HepG2 (cell line): ENCODE measurements at regions not wholly inside any gene's neighbourhood (a gene's known extent, or its start where the extent isn't known, plus 50 kb on each side); places are given as distances from the start of the nearest gene placed in this dataset.

Experiments used
- ATAC-seq: fragments of 200-7000 bp; cut with Tn5 transposase; 3 replicates; pipeline ENCODE4 v1.9.1; 2020; ENCODE audit warnings: mild to moderate bottlenecking, moderate library complexity
- BruUV-seq: library from RNA; stranded (reverse); fragments of 400-500 nt; replicated peaks from 2 replicates; lab custom pipeline; 2021; lab: Mats Ljungman, UMichigan
- CTCF ChIA-PET: fragments of 300-600 bp; formaldehyde crosslinking; extraction: SDS; loops from one replicate; lab custom pipeline; 2021; ENCODE audit warnings: low total read pairs, inconsistent platforms, low intra/inter-chr PET ratio; lab: Yijun Ruan, JAX
- POLR2A ChIA-PET: fragments of 350-600 bp; sonication (Branson Sonifier 250); formaldehyde crosslinking; loops from one replicate; lab custom pipeline; 2020; ENCODE audit warnings: antibody characterized with exemption, inconsistent platforms; lab: Yijun Ruan, JAX
- DNase-seq: peaks from one replicate; pipeline ENCODE4 v3.0.0-alpha.2; 2015; ENCODE audit warnings: low spot score
- FAIRE-seq: peaks from 3 replicates; lab custom pipeline; 2011; peaks lifted over from hg19 to GRCh38; lab: Jason Lieb, UNC
- H2AFZ ChIP-seq: one replicate; pipeline ENCODE4 v1.6.1; 2011; ENCODE audit warnings: low read length, inconsistent platforms
- H3K27ac ChIP-seq: fragments of 300-600 bp; 3 replicates; pipeline ENCODE4 v1.8.0; 2011; ENCODE audit warnings: mixed run types, mild to moderate bottlenecking, mixed read lengths, low read length, inconsistent platforms; ENCODE audit not compliant: insufficient read depth; ENCODE audit errors: extremely low read length
- H3K27me3 ChIP-seq, 2 experiments: fragments of 200-600 bp in 1 of 2; 2 replicates in 1 of 2; 3 replicates in 1 of 2; pipeline versions ENCODE4 v1.6.0 to v1.8.0; 2011; ENCODE audit warnings: low read length in 2 of 2, mild to moderate bottlenecking in 2 of 2, moderate library complexity in 2 of 2, inconsistent platforms in 1 of 2; ENCODE audit not compliant: insufficient read depth in 2 of 2, control insufficient read depth in 1 of 2
- H3K36me3 ChIP-seq, 2 experiments: fragments of 200-600 bp in 1 of 2; replicated peaks in 1 of 2; 2 replicates in 1 of 2; 3 replicates in 1 of 2; pipeline versions ENCODE4 v1.5.1 to v1.8.0; 2011; ENCODE audit warnings: low read length in 2 of 2, inconsistent platforms in 1 of 2; ENCODE audit not compliant: insufficient read depth in 2 of 2, control insufficient read depth in 1 of 2
- H3K4me1 ChIP-seq: 2 replicates; pipeline ENCODE4 v1.5.1; 2012; ENCODE audit warnings: low read length, inconsistent platforms; ENCODE audit not compliant: insufficient read depth
- H3K4me2 ChIP-seq: 2 replicates; pipeline ENCODE4 v1.6.0; 2011; ENCODE audit warnings: low read depth, low read length, inconsistent platforms
- H3K4me3 ChIP-seq, 3 experiments: fragments of 200-600 bp in 1 of 3; sonication (generic), shearing (Covaris generic) in 1 of 3; replicated peaks in 1 of 3; 2 replicates each; pipeline ENCODE4 v1.5.1; 2011 to 2016; ENCODE audit warnings: low read length in 3 of 3, inconsistent platforms in 2 of 3, low read depth in 2 of 3, mild to moderate bottlenecking in 2 of 3, control low read depth in 1 of 3, mixed read lengths in 1 of 3; ENCODE audit not compliant: insufficient read depth in 1 of 3
- H3K79me2 ChIP-seq: one replicate; pipeline ENCODE4 v1.6.1; 2011; ENCODE audit warnings: low read length, inconsistent platforms; ENCODE audit not compliant: insufficient read depth
- H3K9ac ChIP-seq: 2 replicates; pipeline ENCODE4 v1.6.0; 2011; ENCODE audit warnings: mild to moderate bottlenecking, low read depth, low read length, inconsistent platforms; ENCODE audit not compliant: insufficient read depth
- H3K9me3 ChIP-seq: 2 replicates; pipeline ENCODE4 v1.5.1; 2012; ENCODE audit warnings: mild to moderate bottlenecking, low read length
- H4K20me1 ChIP-seq: 2 replicates; pipeline ENCODE4 v1.6.0; 2011; ENCODE audit warnings: inconsistent platforms, mild to moderate bottlenecking, low read length, moderate library complexity; ENCODE audit not compliant: insufficient read depth
- FOXO4 ChIP-seq: sonication (generic); formaldehyde crosslinking; conservative IDR thresholded peaks from 2 replicates; pipeline ENCODE4 v1.8.1; 2023; ENCODE audit warnings: missing genetic modification reagents
- GATA4 ChIP-seq: sonication (generic); IDR thresholded peaks from 2 replicates; pipeline ENCODE4 v1.6.1; 2016; ENCODE audit warnings: antibody characterized with exemption, low read depth, borderline replicate concordance
- HNRNPH1 ChIP-seq: fragments of 200-400 bp; formaldehyde crosslinking; optimal IDR thresholded peaks from 2 replicates; pipeline ENCODE3; 2017; ENCODE audit warnings: mild to moderate bottlenecking, low read depth, low read length
- MZF1 ChIP-seq: sonication (generic); formaldehyde crosslinking; IDR thresholded peaks from 2 replicates; pipeline ENCODE4 v1.8.1; 2023; ENCODE audit warnings: mild to moderate bottlenecking, missing genetic modification reagents, borderline replicate concordance
- REL ChIP-seq: sonication (generic); formaldehyde crosslinking; conservative IDR thresholded peaks from 2 replicates; pipeline ENCODE4 v1.8.0; 2022; ENCODE audit warnings: mild to moderate bottlenecking, missing genetic modification reagents, moderate library complexity
- RFX3 ChIP-seq: IDR thresholded peaks from 2 replicates; pipeline ENCODE4 v1.6.1; 2016; ENCODE audit warnings: missing biosample characterization, missing genetic modification reagents
- TEAD3 ChIP-seq: optimal IDR thresholded peaks from 2 replicates; pipeline ENCODE3; 2016; ENCODE audit warnings: borderline replicate concordance
- THAP8 ChIP-seq: sonication (generic); formaldehyde crosslinking; IDR thresholded peaks from 2 replicates; pipeline ENCODE4 v1.5.1; 2020; ENCODE audit warnings: missing genetic modification reagents, mild to moderate bottlenecking, borderline replicate concordance
- ZNF275 ChIP-seq: sonication (generic); formaldehyde crosslinking; IDR thresholded peaks from 2 replicates; pipeline ENCODE4 v1.8.0; 2022; ENCODE audit warnings: missing genetic modification reagents, mild to moderate bottlenecking, inconsistent platforms, borderline replicate concordance
- WGBS: methylation state at CpG from one replicate; pipeline ENCODE4 v1.1.6; 2017; ENCODE audit warnings: low lambda C conversion rate; 5-methylcytosine and 5-hydroxymethylcytosine counted together
- in situ Hi-C: cut with HindIII; loops from 2 replicates; pipeline ENCODE4 v1.10.0; 2017; ENCODE audit warnings: low pct_unique_long_range_greater_than_20kb; ENCODE audit not compliant: extremely low pct_ligation_motif_present
- intact Hi-C: fragments of 100-400 bp; cut with micrococcal nuclease; formaldehyde crosslinking; loops from one replicate; pipeline ENCODE4 v1.10.0; 2022; ENCODE audit not compliant: unreplicated experiment

GRCh38 chr2:59004621-59005020, 763.5 kb upstream of the FANCL start (continued):
- no peak for TF ChIP-seq MZF1 (CRISPR knock-in tag)
- no peak for TF ChIP-seq ZNF275 (CRISPR knock-in tag)

GRCh38 chr2:59000796-59001195, 759.7 kb upstream of the FANCL start:
- in situ Hi-C loops = loop anchor here (25.0 kb wide), 1 partner anchor 1587 kb away; no protein-coding TSS in a partner anchor
- CTCF ChIA-PET = no interaction called here

More at GRCh38 chr2:59000796-59001195, 759.7 kb upstream of the FANCL start:
- FAIRE-seq (no peak), ATAC-seq (no peak), DNase-seq (no peak)
- intact Hi-C loops = no loop called here
- H3K4me1 ChIP-seq = no peaks in the 10 kb centered on the region
- H3K36me3 ChIP-seq = no peaks in the 10 kb centered on the region
- TF ChIP-seq TEAD3 (CRISPR knock-in tag) (no peak), REL (CRISPR knock-in tag) (no peak), GATA4 (no peak), HNRNPH1 (no peak), THAP8 (CRISPR knock-in tag) (no peak), FOXO4 (CRISPR knock-in tag) (no peak), RFX3 (CRISPR knock-in tag) (no peak)
- WGBS = 0% methylated on average over 2 of the region's 2 CpGs
- no peak overlapping the region for H3K27ac ChIP-seq
- H4K20me1 ChIP-seq = no peaks in the 10 kb centered on the region
- H3K79me2 ChIP-seq = no peaks in the 10 kb centered on the region
- no peak overlapping the region for H3K9ac ChIP-seq
- H2AFZ ChIP-seq = no peak overlapping the region
- no peaks in the 10 kb centered on the region for H3K9me3 ChIP-seq
- H3K4me3 ChIP-seq = no peak overlapping the region
- POLR2A ChIA-PET = no interaction called here
- no peak overlapping the region for H3K4me2 ChIP-seq
- BruUV-seq = no TSS peak
- H3K27me3 ChIP-seq = no peaks in the 10 kb centered on the region
